ENCODE measurements at regions not wholly inside any gene's neighbourhood (a gene's known extent, or its start where the extent isn't known, plus 50 kb on each side); places are given as distances from the start of the nearest gene placed in this dataset.
"Not testable (repeated sequence)": the region's sequence is repeated elsewhere in the genome, so short reads cannot be mapped to it uniquely, and the experiment has no call there.

DNA sequence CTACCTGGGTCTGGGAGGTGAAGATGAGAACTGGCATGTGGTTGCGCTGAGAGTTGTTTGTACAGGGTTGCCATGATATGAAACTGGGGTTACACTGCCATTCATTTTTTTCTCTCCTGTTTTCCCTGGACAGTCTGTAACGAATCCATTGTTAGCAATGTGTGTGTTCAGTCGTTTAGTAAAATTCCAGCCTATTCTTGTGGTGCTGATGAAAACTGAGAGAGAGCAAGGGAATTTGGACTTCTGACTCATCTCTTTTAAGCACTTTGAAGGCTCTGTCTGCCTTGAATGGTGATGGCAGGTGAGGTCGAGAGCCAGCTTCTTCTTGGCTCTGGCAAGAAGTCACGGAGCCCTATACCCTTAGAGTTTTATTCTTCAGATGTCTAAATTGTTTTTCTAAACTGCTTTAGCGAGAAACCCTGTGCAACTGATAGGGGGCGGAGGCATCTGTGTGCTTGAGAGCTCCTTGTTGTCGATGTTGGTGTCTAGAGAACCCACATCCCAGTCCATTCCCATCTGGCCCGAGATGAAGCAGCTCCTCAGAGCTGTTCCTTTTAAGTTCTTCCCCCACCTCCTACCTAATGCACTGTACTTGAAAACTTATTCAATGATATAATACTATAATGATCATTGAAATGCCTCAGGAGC lies 204.4 kb downstream of the TMX1 start:
- no peak for DNase-seq (ENCODE audit: low read depth)

DNA sequence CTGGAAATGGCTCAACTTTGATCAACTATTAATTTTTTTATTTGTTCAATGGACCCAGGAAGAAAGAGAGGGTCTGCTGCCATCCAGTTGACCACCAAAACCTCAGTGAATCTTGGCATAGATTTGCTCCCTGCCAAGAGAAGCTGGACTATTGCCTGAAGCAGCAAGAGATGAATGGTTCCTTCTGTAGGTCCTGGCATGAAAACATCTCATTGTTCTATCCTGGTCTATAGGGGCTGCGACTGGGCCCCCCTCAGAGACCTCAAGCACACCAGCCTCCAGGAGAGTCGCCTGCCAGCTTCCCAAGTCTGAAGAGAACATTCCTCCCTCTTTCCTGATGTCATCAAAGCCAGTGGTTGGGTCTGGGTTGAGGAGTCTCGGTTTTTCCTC lies 204.9 kb downstream of the TMX1 start:
- DNase-seq (ENCODE audit: low read depth), result no peak

DNA sequence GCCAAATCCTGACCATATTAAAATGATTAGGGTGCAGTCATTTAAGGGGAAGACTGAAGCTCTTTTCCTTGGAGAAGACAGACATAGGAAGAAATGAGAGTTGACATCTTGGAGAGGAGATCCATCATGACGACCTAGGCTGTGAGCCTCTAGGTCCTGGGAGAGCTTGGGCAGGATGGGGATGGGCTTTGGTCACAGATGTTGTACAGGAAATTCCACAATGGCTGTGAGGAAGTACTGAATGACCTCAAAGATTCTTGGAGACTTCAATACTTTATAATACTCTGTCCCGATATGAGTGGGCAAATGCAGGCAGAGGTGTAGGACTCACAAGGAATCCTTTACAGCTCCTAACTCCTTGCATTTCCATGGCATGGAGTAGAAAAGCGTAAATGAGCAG lies 204.9 kb upstream of the FRMD6 start:
- DNase-seq (ENCODE audit: low read depth), result no peak

DNA sequence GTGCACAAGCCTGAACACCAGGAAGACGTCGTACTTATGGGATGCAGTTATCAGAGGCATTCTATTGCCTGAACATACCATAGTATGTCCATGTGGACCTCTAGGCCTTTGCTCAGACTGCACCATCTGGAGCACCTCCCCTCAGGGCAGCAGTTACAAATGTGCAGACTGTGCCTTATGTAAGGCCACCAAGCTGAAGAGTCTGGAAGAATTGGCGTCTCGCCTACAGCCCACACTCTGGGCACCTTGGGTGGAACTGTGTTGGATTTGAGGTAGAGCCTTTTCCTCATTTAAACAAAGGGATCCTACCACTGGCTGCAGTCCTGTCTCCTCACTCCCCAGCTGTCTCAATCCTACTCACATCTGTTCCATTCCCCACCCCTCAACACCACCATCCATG lies 204.3 kb upstream of the FRMD6 start:
- no peak for DNase-seq (ENCODE audit: low read depth)

DNA sequence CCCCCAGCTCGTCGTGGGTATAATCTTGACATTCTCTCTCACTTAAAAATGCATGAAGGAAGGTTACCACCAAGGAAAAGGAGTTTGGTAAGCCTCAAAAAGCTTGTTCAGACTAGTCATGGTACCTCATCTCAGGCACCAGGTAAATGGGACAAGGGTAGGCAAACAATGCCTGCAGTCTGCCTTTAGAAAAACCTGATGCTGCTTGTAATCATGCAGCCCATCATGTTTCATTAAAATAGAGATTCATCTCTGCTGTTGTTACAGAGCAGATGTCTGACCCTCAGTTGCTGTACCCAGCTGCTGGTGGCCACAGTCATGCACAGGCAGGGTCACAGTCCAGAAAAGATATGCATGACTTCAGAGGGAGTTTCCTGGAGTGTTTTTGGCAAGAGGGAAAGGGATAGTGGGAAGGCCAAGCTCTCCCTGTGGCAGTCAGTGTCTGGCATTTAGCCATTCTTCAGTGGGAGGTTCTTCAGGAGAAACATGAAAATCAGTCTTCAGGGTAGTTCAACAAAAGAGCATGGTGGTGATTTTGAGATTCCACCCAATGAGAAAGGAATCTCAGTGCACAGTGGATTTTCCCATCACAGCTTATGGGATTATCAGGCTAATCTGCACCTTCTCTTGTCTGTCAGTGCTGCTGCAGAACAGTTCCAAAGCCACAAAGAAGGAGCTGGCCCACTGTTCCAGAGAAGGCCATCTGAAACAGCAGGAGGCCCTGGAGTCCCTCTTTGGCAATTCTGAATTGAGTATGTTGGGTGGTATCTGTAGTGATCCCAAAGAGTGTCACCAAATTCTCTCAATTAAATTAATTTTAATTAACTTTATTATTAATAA lies 202.7 kb upstream of the FRMD6 start:
- no peak for DNase-seq (ENCODE audit: low read depth)

DNA sequence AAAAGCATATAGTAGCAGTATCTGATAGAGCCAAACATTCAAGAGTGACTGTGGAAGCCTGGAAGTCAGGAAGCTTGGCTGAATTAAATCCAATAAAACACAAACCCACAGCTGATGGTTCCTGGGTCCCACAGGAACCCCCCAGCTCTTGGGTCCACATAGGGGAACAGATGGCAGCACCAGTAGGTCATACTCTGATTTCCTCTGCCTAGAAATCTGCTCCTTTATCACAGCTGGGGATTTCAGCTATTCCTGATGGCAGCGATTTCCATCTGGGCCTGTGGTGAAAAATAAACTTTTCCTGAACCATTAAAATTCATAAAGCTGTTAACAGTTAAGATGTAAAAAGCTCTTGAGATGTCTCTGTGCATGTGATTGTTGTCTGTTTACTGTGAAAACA lies 202.0 kb upstream of the FRMD6 start:
- no peak for DNase-seq (ENCODE audit: low read depth)

DNA sequence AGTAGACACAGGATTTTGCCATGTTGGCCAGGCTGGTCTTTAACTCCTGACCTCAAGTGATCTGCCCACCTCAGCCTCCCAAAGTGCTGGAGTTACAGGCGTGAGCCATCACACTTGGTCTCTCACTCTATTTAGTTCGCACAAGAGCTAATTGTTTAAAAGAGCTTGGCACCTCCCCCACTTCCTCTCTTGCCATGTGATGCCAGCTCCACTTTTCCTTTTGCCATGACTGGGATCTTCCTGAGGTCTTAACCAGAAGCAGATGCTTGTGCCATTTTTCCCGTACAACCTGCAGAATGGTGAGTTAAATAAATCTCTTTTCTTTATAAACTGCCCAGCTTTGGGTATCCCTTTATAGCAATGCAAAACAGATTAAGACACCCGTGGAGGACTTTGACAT lies 200.1 kb upstream of the FRMD6 start:
- no peak for DNase-seq (ENCODE audit: low read depth)

DNA sequence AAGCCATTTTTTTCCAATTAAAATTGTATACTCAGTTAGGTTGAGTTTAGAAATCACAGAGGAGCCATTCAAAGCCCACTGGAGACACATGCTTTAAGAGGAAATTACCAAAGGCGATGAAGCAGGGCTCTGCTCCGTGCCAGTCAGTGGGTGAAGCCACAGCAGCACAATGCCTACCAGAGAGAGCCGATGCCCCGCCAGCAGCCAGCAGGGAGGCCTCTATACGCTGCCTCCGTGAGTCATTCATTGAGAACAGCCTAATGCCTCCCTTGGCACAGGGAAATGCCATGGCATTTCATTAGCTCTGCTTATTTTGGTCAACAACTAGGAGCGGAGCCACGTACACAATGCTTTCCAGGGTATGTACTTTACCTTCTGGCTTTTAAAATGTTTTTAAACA lies 197.8 kb upstream of the FRMD6 start:
- no peak for DNase-seq (ENCODE audit: low read depth)

DNA sequence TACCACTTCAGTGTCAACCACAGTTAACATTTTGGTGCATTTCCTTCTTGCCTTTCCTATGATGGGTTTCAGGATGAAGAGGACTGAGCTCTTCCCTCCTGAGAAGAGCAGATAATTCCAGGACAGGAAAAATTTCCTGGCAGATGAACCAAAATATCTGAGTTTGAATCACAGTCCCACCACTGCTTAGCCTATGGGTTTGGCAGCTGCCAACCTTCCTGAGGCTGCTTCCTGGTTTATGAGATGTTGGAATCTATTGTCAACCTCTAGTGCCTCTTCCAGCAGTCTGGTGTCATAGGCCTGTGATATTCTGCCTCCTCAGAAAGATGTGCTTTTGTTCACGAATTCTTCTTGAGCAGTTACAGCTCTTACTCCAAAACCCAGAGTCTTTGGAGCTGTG lies 197.4 kb upstream of the FRMD6 start:
- no peak for DNase-seq (ENCODE audit: low read depth)

DNA sequence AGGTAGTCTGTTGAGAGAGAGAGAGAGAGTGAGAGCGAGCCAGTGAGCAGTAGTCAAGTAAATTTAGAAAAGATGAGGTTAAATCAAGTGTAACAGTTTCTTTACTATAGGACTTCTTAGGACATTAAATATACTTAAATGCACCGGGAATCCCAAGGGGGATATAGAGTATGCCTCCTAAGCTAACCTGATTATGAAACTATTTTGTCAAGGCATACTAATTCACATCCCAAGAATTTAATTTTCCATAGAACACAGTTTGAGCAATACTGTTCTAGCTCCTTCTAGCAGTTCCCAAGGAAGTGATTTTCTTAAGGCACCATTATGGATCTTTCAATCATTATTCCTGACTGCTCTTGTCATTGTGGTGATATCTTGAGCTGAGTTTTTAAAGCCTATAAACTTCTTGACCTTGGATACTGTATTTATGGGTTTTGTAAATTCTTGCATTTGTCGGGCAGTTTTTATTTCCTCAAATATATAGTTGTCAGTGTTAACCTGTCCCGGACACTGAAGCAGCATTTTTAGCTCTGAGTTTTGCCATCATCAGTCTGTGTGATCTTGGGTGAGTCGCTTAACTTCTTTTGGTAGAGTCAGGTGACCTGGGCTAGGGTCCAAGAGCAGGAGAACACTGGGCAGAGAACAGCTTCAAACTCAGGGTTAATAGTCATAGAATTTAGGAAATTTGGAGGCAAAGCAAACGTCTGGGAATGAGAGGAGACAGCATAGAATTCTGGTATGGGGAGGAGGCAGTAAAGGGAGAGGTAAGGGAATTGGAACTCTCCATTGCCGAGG lies 196.5 kb upstream of the FRMD6 start:
- no peak for DNase-seq (ENCODE audit: low read depth)

DNA sequence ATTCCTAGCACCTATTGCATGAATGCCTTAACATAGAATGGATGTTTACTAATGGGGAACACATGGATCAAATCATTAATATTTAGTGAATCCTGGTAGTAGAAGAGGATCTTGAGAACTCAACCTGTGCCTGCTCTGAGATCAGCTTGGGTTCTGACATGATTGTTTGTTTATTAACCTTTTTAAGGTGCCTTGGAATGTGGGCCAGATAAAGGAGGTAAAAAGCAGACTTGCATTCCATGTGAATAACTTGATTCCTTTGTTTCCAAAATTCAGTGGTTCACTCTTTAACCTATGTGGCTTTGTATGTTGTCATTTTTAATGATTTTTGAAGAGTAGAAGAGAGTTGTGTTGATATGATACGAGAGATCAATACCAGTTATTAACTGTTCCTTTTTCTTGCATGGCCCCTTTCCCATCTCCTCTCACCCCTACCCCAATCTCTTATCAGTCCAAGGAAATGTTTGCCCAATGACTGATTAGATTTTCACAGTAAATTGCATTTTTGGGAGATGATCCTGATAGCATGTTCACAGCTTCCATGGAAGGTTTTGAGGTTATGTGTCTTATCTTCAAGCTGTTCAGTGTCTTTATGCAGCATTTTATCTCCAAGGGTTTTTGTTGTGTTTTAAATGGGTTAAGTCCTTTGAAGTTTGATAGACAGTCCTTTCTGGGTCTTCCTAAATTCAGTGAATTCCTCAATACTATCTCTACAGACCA lies 193.7 kb upstream of the FRMD6 start:
- no peak for DNase-seq (ENCODE audit: low read depth)

DNA sequence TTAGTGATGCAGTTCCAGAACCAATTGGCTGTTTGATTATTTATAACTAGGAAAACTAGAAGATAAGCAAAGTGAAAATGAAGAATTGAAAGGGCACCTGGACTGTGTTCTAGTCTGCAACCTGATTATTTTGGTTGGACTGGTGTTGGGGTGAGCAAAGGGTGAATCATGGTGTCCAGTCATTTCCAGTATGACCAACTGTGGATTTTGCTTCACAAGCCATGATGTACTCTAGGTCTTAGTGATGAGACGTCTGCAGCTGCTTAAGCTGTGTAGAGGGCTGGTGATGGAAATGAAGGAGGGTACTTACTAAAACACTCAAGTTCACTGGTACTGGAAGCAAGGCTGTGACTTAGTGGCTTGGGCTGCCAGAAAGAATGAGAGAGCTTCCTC lies 193.2 kb upstream of the FRMD6 start:
- no peak for DNase-seq (ENCODE audit: low read depth)

DNA sequence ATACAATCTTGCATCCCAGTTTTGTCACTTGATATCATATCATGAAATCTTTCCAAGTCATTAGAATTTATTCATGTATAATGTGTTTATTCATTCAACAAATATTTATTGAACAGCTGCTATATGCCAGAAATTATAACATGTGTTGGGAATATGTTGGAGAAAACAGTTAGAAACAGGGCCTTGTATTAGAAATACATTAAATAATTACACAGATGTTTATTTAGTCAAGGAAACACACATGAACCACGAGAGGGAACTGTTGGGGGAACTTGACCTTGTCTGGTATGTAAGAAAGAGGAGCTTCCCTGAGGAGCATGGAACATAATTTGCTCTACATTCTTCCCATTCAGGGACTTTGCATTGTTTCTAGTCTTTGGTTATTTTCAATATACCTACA lies 191.7 kb upstream of the FRMD6 start:
- DNase-seq (ENCODE audit: low read depth), result no peak

DNA sequence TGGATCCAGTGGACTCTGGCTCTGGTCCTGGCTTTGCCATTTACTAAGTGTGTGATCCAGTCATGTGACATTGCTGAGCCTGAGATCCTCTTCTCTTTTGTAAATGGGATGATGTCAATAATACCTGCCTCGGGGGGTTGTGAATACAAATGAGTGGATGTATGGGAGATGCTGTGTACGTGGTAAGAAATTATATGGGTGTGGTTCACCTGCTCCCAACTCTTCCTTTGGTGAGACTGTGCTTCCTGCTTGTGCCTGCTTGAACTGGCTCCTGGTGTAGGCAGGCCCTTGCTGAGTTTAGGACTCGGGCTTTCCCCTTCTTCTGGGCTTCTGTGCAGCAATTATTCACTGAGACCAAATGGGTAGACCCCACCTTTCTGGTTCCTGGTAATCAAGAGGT lies 189.5 kb upstream of the FRMD6 start:
- DNase-seq (ENCODE audit: low read depth), result no peak

DNA sequence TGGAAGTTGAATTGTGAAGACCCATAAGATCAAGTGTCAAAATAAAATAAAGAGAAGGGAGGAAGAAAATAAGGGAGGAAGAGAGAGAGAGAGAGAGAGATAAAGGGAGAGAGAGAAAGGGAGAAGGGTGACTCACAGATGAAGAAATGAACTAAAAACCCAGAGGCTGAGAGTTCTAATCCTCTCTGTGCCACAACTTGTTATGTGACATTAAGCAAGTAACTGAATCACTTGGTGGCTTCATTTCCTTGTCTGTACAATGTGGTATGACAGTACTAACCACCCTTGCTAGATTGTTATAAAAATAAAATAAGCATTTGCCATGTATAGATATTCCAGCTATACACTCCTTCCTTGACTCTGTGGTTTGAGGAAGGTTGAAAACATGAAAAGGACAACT lies 189.0 kb upstream of the FRMD6 start:
- DNase-seq (ENCODE audit: low read depth), result no peak

DNA sequence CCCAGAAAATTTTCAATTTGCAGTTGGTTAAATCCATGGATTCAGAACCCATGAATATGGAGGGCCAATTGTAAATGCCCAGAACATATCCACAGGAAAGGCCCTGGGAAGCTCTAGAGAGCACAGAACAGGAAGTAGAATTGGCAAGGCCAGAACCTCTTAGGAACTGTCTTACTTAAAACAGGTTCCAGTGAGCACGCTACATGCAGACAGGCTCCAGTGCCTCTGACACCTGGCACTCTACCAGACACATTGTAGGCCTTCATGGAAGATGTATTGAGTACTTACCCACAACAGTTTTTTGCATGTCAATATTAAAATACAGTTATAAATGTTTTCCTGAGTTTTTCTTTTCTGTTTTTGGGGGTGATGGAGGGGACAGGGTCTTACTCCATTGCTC lies 188.2 kb upstream of the FRMD6 start:
- no peak for DNase-seq (ENCODE audit: low read depth)

DNA sequence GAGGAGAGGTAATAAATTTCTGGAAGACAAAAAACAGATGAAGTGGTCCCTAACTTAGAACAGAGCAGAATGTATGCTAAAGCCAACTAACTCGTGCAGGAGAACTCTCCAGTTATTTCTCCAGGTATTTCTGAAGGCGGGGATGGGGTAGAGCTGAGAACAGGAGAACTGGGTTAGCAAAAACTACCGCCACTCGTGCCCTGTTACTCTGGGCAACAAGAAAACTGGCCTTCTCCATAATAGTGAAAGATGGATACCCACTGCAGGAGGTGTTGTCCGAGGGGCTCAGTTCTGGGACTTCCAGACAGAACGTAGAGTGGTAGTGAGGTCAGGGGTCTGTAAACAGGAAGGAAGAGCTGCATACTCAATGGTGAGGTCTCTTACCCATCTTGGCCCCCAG lies 187.3 kb upstream of the FRMD6 start:
- no peak for DNase-seq (ENCODE audit: low read depth)

DNA sequence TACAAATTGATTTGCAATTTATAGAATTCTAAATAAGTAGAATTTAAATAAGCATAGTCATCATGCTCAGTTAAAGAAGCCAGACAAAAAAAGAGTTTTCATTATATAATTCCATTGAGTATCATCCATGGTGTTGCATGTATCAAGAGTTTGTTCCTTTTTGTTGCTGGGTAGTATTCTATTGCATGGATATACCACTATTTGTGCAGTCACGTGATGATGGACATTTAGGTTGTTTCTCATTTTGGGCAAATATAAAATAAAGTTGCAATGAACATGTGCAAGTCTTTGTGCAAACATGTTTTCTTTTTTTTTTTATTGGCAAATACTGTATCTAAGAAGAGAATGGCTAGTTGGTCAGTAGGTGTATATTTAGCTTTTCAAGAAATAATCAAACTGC lies 186.2 kb upstream of the FRMD6 start:
- DNase-seq (ENCODE audit: low read depth), result no peak

DNA sequence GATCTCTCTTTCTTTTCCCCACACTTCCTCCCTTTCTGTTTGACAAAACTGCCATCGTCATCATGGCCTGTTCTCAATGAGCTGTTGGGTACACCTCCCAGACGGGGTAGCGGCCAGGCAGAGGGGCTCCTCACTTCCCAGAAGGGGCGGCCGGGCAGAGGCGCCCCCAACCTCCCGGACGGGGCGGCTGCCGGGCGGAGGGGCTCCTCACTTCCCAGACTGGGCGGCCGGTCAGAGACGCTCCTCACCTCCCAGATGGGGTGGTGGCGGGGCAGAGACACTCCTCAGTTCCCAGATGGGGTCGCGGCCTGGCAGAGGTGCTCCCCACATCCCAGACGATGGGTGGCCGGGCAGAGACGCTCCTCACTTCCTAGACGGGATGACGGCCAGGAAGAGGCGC lies 184.3 kb upstream of the FRMD6 start:
- DNase-seq (ENCODE audit: low read depth), result not testable (repeated sequence)

DNA sequence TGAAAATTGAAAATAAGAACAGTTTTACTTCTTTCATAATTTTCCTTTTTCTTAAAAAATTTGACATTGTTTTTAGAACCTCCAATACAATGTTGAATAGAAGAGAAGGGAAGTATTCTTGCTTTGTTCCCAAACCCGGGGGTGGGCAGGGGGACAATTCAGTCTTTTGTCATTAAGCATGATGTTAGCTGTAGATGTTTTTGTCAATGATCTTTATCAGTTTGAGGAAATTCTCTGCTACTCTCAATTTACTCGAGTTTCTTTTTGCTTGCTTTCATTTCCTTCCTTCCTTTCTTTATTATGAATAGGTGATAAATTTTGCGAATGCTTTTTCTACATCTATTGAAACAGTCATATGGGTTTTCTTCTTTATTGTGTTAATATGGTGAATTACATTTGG lies 183.2 kb upstream of the FRMD6 start:
- DNase-seq (ENCODE audit: low read depth), result no peak

DNA sequence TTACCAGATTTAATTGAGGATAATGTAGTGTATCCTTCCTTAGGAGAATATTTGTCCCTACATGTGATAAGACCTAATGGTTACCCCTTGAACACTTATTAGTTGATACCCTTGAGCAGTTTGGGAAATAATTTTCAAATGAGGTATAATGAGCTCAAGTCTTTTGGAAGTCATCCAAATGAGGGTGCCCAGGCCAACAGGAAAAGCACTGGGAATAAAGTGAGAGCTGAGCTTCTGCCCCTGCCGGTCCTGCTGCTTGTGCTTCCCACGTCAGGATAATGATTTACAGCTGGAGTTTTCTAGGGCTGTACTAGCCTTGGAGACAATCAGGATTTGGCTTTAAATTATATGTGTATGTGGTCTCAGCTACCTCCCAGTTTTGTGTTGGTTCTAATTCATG lies 178.8 kb upstream of the FRMD6 start:
- no peak for DNase-seq (ENCODE audit: low read depth)

DNA sequence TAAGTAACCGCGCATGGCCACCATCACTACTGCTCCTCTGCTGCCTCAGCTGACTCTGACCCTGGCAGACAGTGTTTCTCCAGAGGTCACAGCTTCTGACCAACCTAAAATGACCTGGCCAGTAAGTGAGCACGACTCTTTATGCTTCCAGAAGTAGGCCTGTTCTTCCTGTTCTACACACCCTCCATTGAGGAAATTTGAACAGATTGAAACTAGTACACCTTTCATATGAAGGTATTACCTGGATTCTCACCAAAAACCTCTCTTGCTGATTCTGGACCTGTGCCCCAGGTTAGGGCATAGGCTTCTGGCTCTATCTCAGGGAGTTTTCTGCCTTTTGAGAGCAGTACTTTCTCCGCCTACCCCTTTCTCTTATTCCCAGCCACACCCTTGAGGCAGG lies 178.4 kb upstream of the FRMD6 start:
- DNase-seq (ENCODE audit: low read depth), result no peak
